Osteocyte (in vitro differentiated cells): ENCODE measurements at regions not wholly inside any gene's neighbourhood (a gene's known extent, or its start where the extent isn't known, plus 50 kb on each side); places are given as distances from the start of the nearest gene placed in this dataset.

Source experiments
- DNase-seq: peaks from one replicate; pipeline ENCODE4 v3.0.0; 2021; ENCODE audit warnings: mixed read lengths; ENCODE audit not compliant: unreplicated experiment; ENCODE audit errors: extremely low spot score
- H3K27ac Mint-ChIP-seq: one replicate; pipeline ENCODE4 v1.8.0; 2021; ENCODE audit warnings: mild to moderate bottlenecking, mixed read lengths; ENCODE audit not compliant: unreplicated experiment
- H3K27me3 Mint-ChIP-seq: one replicate; pipeline ENCODE4 v1.8.0; 2021; ENCODE audit warnings: mixed read lengths; ENCODE audit not compliant: unreplicated experiment
- H3K36me3 Mint-ChIP-seq: one replicate; pipeline ENCODE4 v1.8.0; 2021; ENCODE audit warnings: mixed read lengths; ENCODE audit not compliant: unreplicated experiment
- H3K4me1 Mint-ChIP-seq: one replicate; pipeline ENCODE4 v1.8.0; 2021; ENCODE audit warnings: mixed read lengths; ENCODE audit not compliant: unreplicated experiment
- H3K4me3 Mint-ChIP-seq: one replicate; pipeline ENCODE4 v1.8.0; 2021; ENCODE audit warnings: mild to moderate bottlenecking, moderate library complexity, mixed read lengths; ENCODE audit not compliant: unreplicated experiment
- H3K9me3 Mint-ChIP-seq: one replicate; pipeline ENCODE4 v1.8.0; 2021; ENCODE audit warnings: mixed read lengths; ENCODE audit not compliant: unreplicated experiment
- CTCF ChIP-seq: fragments of 200-600 bp; sonication (generic); IDR thresholded peaks from 2 replicates; pipeline ENCODE4 v1.5.0; 2021; ENCODE audit warnings: antibody characterized with exemption, mild to moderate bottlenecking, moderate library complexity

GRCh38 chr9:30800421-30800820 is 1584.0 kb upstream of the ACO1 start:
- H3K36me3 Mint-ChIP-seq, result no peaks in the 10 kb centered on the region
- H3K27me3 Mint-ChIP-seq, result no peaks in the 10 kb centered on the region
- DNase-seq, result no peak
- H3K4me3 Mint-ChIP-seq, result no peak overlapping the region
- no peak overlapping the region for H3K27ac Mint-ChIP-seq
- peaks cover 7% of the 10 kb centered on the region for H3K9me3 Mint-ChIP-seq
- no peak for TF ChIP-seq CTCF
- H3K4me1 Mint-ChIP-seq, result no peaks in the 10 kb centered on the region

DNA sequence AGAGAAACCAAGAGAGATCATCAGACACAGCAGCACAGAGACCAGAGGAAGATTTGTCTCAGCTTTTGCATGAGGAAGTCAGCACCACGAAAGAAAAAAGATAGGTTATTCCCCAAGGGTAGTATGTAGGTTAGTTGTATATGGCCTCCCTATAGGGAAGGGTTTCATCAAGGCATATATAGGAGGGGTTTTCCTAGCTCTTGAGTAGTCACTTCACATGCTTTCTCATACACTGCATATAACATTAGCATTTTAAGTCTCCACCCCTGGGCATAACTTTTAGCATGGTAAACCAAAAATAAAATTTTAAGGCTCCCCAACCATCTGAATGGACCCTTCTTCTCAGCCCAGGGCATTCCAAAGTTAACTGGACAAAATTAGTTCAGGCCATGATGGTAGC is 1571.6 kb upstream of the ACO1 start:
- H3K4me1 Mint-ChIP-seq, result no peaks in the 10 kb centered on the region
- no peaks in the 10 kb centered on the region for H3K9me3 Mint-ChIP-seq
- no peak for DNase-seq
- H3K27ac Mint-ChIP-seq, result no peak overlapping the region
- no peak for TF ChIP-seq CTCF
- no peak overlapping the region for H3K4me3 Mint-ChIP-seq
- H3K36me3 Mint-ChIP-seq, result no peaks in the 10 kb centered on the region
- H3K27me3 Mint-ChIP-seq, result peaks cover 3% of the 10 kb centered on the region

DNA sequence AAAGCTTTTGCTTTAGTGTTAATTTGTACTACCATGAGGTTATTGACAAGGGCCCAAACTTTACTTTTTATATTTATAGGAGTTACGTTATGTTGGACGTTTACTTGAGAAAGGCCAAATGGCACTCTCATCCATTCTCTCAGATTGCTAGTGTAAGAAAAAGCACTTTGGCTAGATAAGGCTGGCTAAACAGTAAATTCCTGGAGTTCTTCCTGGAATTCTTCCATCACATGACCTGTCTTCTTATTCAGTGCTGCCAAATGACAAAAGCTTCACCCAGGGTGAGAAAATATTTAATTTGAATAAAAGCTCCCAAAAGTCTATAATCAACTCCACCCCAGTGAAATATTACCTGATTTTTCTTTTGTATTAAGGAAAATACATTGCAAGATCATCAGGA is 1568.9 kb upstream of the ACO1 start:
- Mint-ChIP-seq H3K4me3 (no peak overlapping the region), H3K27me3 (no peaks in the 10 kb centered on the region), H3K27ac (no peak overlapping the region), H3K9me3 (no peaks in the 10 kb centered on the region), H3K36me3 (no peaks in the 10 kb centered on the region), H3K4me1 (no peaks in the 10 kb centered on the region)
- TF ChIP-seq CTCF, result no peak
- DNase-seq, result no peak

DNA sequence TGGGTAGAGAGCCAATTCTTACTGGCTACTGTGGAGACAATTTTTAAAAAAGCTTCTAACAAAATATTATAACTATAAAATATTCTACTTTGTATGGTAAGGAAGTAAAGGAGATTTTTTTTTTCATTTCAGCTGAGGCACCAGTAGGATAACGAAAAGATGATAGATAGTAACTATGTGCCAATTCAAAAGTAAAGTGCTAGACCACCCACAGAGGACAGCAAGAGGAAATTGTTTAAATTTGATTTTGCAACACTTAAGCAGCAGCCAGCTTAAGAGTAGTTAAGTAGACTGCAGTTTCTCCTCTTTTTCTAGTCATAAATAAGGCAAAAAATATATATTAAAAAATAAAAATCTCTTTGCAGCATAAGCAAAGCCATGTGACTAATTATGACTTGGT is 1539.3 kb upstream of the ACO1 start:
- Mint-ChIP-seq H3K4me1 (no peaks in the 10 kb centered on the region), H3K27me3 (no peaks in the 10 kb centered on the region), H3K36me3 (no peaks in the 10 kb centered on the region), H3K27ac (no peak overlapping the region), H3K9me3 (no peaks in the 10 kb centered on the region), H3K4me3 (no peak overlapping the region)
- TF ChIP-seq CTCF, result no peak
- DNase-seq, result no peak

GRCh38 chr9:30846651-30847050 is 1537.8 kb upstream of the ACO1 start:
- Mint-ChIP-seq H3K4me3 (no peak overlapping the region), H3K27me3 (no peaks in the 10 kb centered on the region), H3K4me1 (no peaks in the 10 kb centered on the region), H3K27ac (no peak overlapping the region), H3K9me3 (no peaks in the 10 kb centered on the region), H3K36me3 (no peaks in the 10 kb centered on the region)
- no peak for DNase-seq
- no peak for TF ChIP-seq CTCF
